SU-DHL-6 (cell line): ENCODE measurements at regions not wholly inside any gene's neighbourhood (a gene's known extent, or its start where the extent isn't known, plus 50 kb on each side); places are given as distances from the start of the nearest gene placed in this dataset.

Experiments used
- CTCF ChIP-seq: fragments of 200-600 bp; sonication (generic); IDR thresholded peaks from one replicate; pipeline ENCODE4 v1.5.1; 2017; ENCODE audit warnings: antibody characterized with exemption, mild to moderate bottlenecking, low read length, moderate library complexity; ENCODE audit not compliant: insufficient read depth, poor library complexity, severe bottlenecking
- EZH2phosphoT487 ChIP-seq: fragments of 200-600 bp; sonication (generic), shearing (Covaris generic); conservative IDR thresholded peaks from 2 replicates; pipeline ENCODE4 v1.6.1; 2018; ENCODE audit warnings: mild to moderate bottlenecking, antibody characterized with exemption, low read length, moderate library complexity, mixed read lengths

- TF ChIP-seq CTCF: no peak
- no peak for TF ChIP-seq EZH2phosphoT487
Observed at GRCh38 chr1:19560480-19560879, 75.1 kb upstream of the CAPZB start.
